GM18868 (cell line): ENCODE measurements at regions not wholly inside any gene's neighbourhood (a gene's known extent, or its start where the extent isn't known, plus 50 kb on each side); places are given as distances from the start of the nearest gene placed in this dataset.
A peak's percentile ranks its signal among the peaks of the same experiment; 100 is the strongest.

Source experiments
- ATAC-seq: cut with Tn5 transposase; IDR thresholded peaks from one replicate; pipeline ENCODE4 v1.9.1; 2021; ENCODE audit warnings: mild to moderate bottlenecking, moderate library complexity; ENCODE audit not compliant: unreplicated experiment

- ATAC-seq = no peak
These were observed 129.5 kb downstream of the SLC38A6 start for GRCh38 chr14:61110316-61111082.

- ATAC-seq = no peak
These were observed 128.2 kb downstream of the SLC38A6 start for GRCh38 chr14:61109288-61109687.

- no peak for ATAC-seq
These were observed 127.6 kb downstream of the SLC38A6 start for GRCh38 chr14:61108496-61109141.

GRCh38 chr14:61107869-61108493, 126.9 kb downstream of the SLC38A6 start:
- ATAC-seq = no peak

GRCh38 chr14:61106959-61107641, 126.1 kb downstream of the SLC38A6 start:
- no peak for ATAC-seq

- no peak for ATAC-seq
These were observed 125.4 kb downstream of the SLC38A6 start for GRCh38 chr14:61106271-61106958.

GRCh38 chr14:61104358-61104757, 123.3 kb downstream of the SLC38A6 start:
- ATAC-seq = no peak

- peak; percentile 96 for ATAC-seq
These were observed 122.7 kb downstream of the SLC38A6 start for GRCh38 chr14:61103541-61104339.

- no peak for ATAC-seq
These were observed 121.8 kb downstream of the SLC38A6 start for GRCh38 chr14:61102549-61103466.
